ENCODE measurements at regions not wholly inside any gene's neighbourhood (a gene's known extent, or its start where the extent isn't known, plus 50 kb on each side); places are given as distances from the start of the nearest gene placed in this dataset.

GRCh38 chr11:122285070-122285988, 169.3 kb upstream of the BLID start:
- Histone ChIP-seq H3K36me3 (ENCODE audit: insufficient read depth, low read length) (no peaks in the 10 kb centered on the region), H4K20me1 (ENCODE audit: insufficient read depth, low read depth, low read length) (no peaks in the 10 kb centered on the region), H3K9ac (ENCODE audit: low read length) (no peak overlapping the region), H3K9me2 (replicated peaks; ENCODE audit: insufficient read depth, low read length) (no peaks in the 10 kb centered on the region), H3K27ac (ENCODE audit: low read length) (no peak overlapping the region), H3K79me2 (ENCODE audit: low read length) (no peaks in the 10 kb centered on the region), H3K9me3 (ENCODE audit: low read length) (no peaks in the 10 kb centered on the region), H3K27me3 (ENCODE audit: low read length) (no peaks in the 10 kb centered on the region), H3K4me1 (ENCODE audit: low read length) (peaks cover 13% of the 10 kb centered on the region), H3K4me3 (ENCODE audit: low read length) (no peak overlapping the region), H3K4me2 (ENCODE audit: low read depth, low read length, poor library complexity, severe bottlenecking) (no peak overlapping the region), H2AFZ (ENCODE audit: low read length) (no peak overlapping the region)
- no peak for DNase-seq

- Histone ChIP-seq H3K9me3 (ENCODE audit: low read length) (no peaks in the 10 kb centered on the region), H3K9ac (ENCODE audit: low read length) (no peak overlapping the region), H3K4me1 (ENCODE audit: low read length) (no peaks in the 10 kb centered on the region), H3K4me3 (ENCODE audit: low read length) (no peak overlapping the region), H3K36me3 (ENCODE audit: insufficient read depth, low read length) (no peaks in the 10 kb centered on the region), H3K79me2 (ENCODE audit: low read length) (no peaks in the 10 kb centered on the region), H2AFZ (ENCODE audit: low read length) (no peak overlapping the region), H4K20me1 (ENCODE audit: insufficient read depth, low read depth, low read length) (no peaks in the 10 kb centered on the region), H3K27me3 (ENCODE audit: low read length) (no peaks in the 10 kb centered on the region), H3K27ac (ENCODE audit: low read length) (no peak overlapping the region), H3K4me2 (ENCODE audit: low read depth, low read length, poor library complexity, severe bottlenecking) (no peak overlapping the region), H3K9me2 (replicated peaks; ENCODE audit: insufficient read depth, low read length) (no peaks in the 10 kb centered on the region)
- no peak for DNase-seq
Measured at GRCh38 chr11:122280870-122281269, 164.9 kb upstream of the BLID start.

DNA sequence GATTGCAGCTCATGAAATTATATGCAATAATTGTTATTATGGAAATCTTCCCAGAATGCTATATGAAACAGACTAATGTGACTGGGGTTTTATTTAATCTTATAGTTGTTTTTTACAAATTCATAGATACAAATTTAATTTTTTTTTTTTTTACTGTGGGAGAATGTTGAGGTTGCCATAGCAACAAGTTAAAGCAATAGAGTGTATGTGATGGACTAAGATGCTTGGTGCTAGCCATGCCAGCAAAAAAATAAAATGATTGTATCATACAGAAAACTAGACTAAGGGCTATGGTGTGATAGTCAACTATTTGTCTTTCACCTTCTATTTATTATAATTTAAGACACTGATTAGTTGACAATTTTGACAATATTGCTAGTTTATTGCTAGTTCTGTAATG, 163.2 kb upstream of the BLID start:
- Histone ChIP-seq H3K27me3 (ENCODE audit: low read length) (no peaks in the 10 kb centered on the region), H3K9me2 (replicated peaks; ENCODE audit: insufficient read depth, low read length) (no peaks in the 10 kb centered on the region), H2AFZ (ENCODE audit: low read length) (no peak overlapping the region), H3K9ac (ENCODE audit: low read length) (no peak overlapping the region), H3K4me2 (ENCODE audit: low read depth, low read length, poor library complexity, severe bottlenecking) (no peak overlapping the region), H4K20me1 (ENCODE audit: insufficient read depth, low read depth, low read length) (no peaks in the 10 kb centered on the region), H3K4me1 (ENCODE audit: low read length) (no peaks in the 10 kb centered on the region), H3K27ac (ENCODE audit: low read length) (no peak overlapping the region), H3K9me3 (ENCODE audit: low read length) (no peaks in the 10 kb centered on the region), H3K4me3 (ENCODE audit: low read length) (no peak overlapping the region), H3K79me2 (ENCODE audit: low read length) (no peaks in the 10 kb centered on the region), H3K36me3 (ENCODE audit: insufficient read depth, low read length) (no peaks in the 10 kb centered on the region)
- no peak for DNase-seq

GRCh38 chr11:122277493-122277892, 161.5 kb upstream of the BLID start:
- Histone ChIP-seq H3K9ac (ENCODE audit: low read length) (no peak overlapping the region), H3K27me3 (ENCODE audit: low read length) (no peaks in the 10 kb centered on the region), H3K79me2 (ENCODE audit: low read length) (no peaks in the 10 kb centered on the region), H3K9me3 (ENCODE audit: low read length) (no peaks in the 10 kb centered on the region), H3K4me2 (ENCODE audit: low read depth, low read length, poor library complexity, severe bottlenecking) (no peak overlapping the region), H3K9me2 (replicated peaks; ENCODE audit: insufficient read depth, low read length) (no peaks in the 10 kb centered on the region), H3K36me3 (ENCODE audit: insufficient read depth, low read length) (no peaks in the 10 kb centered on the region), H3K4me1 (ENCODE audit: low read length) (no peaks in the 10 kb centered on the region), H2AFZ (ENCODE audit: low read length) (no peak overlapping the region), H3K27ac (ENCODE audit: low read length) (no peak overlapping the region), H4K20me1 (ENCODE audit: insufficient read depth, low read depth, low read length) (no peaks in the 10 kb centered on the region), H3K4me3 (ENCODE audit: low read length) (no peak overlapping the region)
- DNase-seq: no peak

GRCh38 chr11:122276221-122276620, 160.2 kb upstream of the BLID start:
- no peaks in the 10 kb centered on the region for H3K79me2 ChIP-seq (ENCODE audit: low read length)
- H3K36me3 ChIP-seq (ENCODE audit: insufficient read depth, low read length): no peaks in the 10 kb centered on the region

DNA sequence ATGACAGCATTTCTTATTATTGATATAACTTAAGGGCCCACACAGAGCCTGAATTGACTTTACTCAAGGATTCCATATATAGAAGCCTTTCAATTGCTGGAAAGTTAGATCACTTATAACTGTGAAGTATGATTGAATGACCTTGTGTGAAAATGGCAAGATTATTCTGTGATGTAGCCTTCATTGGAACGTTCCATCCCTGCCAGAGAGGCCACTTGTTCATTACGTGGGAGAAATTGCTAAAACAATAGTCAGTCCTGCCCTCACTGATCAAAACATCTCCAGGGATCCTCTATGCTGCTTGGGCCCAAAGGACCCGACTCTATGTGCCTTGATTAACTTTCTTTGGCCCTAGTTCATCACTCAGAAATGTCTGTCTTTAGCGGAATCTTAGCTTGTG, 159.5 kb upstream of the BLID start:
- DNase-seq: no peak
- no peaks in the 10 kb centered on the region for H3K4me1 ChIP-seq (ENCODE audit: low read length)
- no peaks in the 10 kb centered on the region for H3K9me3 ChIP-seq (ENCODE audit: low read length)

More at GRCh38 chr11:122276221-122276620, 160.2 kb upstream of the BLID start:
- Histone ChIP-seq H3K9me3 (ENCODE audit: low read length) (no peaks in the 10 kb centered on the region), H3K9ac (ENCODE audit: low read length) (no peak overlapping the region), H4K20me1 (ENCODE audit: insufficient read depth, low read depth, low read length) (no peaks in the 10 kb centered on the region), H3K27ac (ENCODE audit: low read length) (no peak overlapping the region), H3K4me3 (ENCODE audit: low read length) (no peak overlapping the region), H3K27me3 (ENCODE audit: low read length) (no peaks in the 10 kb centered on the region), H3K9me2 (replicated peaks; ENCODE audit: insufficient read depth, low read length) (no peaks in the 10 kb centered on the region), H3K4me1 (ENCODE audit: low read length) (no peaks in the 10 kb centered on the region), H3K4me2 (ENCODE audit: low read depth, low read length, poor library complexity, severe bottlenecking) (no peak overlapping the region), H2AFZ (ENCODE audit: low read length) (no peak overlapping the region)
- no peak for DNase-seq

GRCh38 chr11:122273476-122274191, 157.6 kb upstream of the BLID start:
- Histone ChIP-seq H3K27ac (ENCODE audit: low read length) (no peak overlapping the region), H3K9me3 (ENCODE audit: low read length) (no peaks in the 10 kb centered on the region), H3K27me3 (ENCODE audit: low read length) (no peaks in the 10 kb centered on the region), H3K4me3 (ENCODE audit: low read length) (no peak overlapping the region), H3K9ac (ENCODE audit: low read length) (no peak overlapping the region), H4K20me1 (ENCODE audit: insufficient read depth, low read depth, low read length) (no peaks in the 10 kb centered on the region), H3K79me2 (ENCODE audit: low read length) (no peaks in the 10 kb centered on the region), H3K4me2 (ENCODE audit: low read depth, low read length, poor library complexity, severe bottlenecking) (no peak overlapping the region), H2AFZ (ENCODE audit: low read length) (no peak overlapping the region), H3K4me1 (ENCODE audit: low read length) (no peaks in the 10 kb centered on the region), H3K36me3 (ENCODE audit: insufficient read depth, low read length) (no peaks in the 10 kb centered on the region), H3K9me2 (replicated peaks; ENCODE audit: insufficient read depth, low read length) (no peaks in the 10 kb centered on the region)
- no peak for DNase-seq

More for the DNA sequence above, 159.5 kb upstream of the BLID start:
- Histone ChIP-seq H3K27ac (ENCODE audit: low read length) (no peak overlapping the region), H3K4me2 (ENCODE audit: low read depth, low read length, poor library complexity, severe bottlenecking) (no peak overlapping the region), H3K4me3 (ENCODE audit: low read length) (no peak overlapping the region), H3K36me3 (ENCODE audit: insufficient read depth, low read length) (no peaks in the 10 kb centered on the region), H2AFZ (ENCODE audit: low read length) (no peak overlapping the region), H3K27me3 (ENCODE audit: low read length) (no peaks in the 10 kb centered on the region), H3K79me2 (ENCODE audit: low read length) (no peaks in the 10 kb centered on the region), H4K20me1 (ENCODE audit: insufficient read depth, low read depth, low read length) (no peaks in the 10 kb centered on the region), H3K9ac (ENCODE audit: low read length) (no peak overlapping the region), H3K9me2 (replicated peaks; ENCODE audit: insufficient read depth, low read length) (no peaks in the 10 kb centered on the region)

GRCh38 chr11:122271745-122272144, 155.7 kb upstream of the BLID start:
- Histone ChIP-seq H3K79me2 (ENCODE audit: low read length) (no peaks in the 10 kb centered on the region), H3K36me3 (ENCODE audit: insufficient read depth, low read length) (no peaks in the 10 kb centered on the region), H2AFZ (ENCODE audit: low read length) (no peak overlapping the region), H3K9ac (ENCODE audit: low read length) (no peak overlapping the region), H3K4me2 (ENCODE audit: low read depth, low read length, poor library complexity, severe bottlenecking) (no peak overlapping the region), H3K27ac (ENCODE audit: low read length) (no peak overlapping the region), H3K4me3 (ENCODE audit: low read length) (no peak overlapping the region), H3K9me3 (ENCODE audit: low read length) (no peaks in the 10 kb centered on the region), H3K27me3 (ENCODE audit: low read length) (no peaks in the 10 kb centered on the region), H3K9me2 (replicated peaks; ENCODE audit: insufficient read depth, low read length) (no peaks in the 10 kb centered on the region), H3K4me1 (ENCODE audit: low read length) (no peaks in the 10 kb centered on the region), H4K20me1 (ENCODE audit: insufficient read depth, low read depth, low read length) (no peaks in the 10 kb centered on the region)
- DNase-seq: no peak

All from Karpas-422 (cell line).